SK-N-SH (cell line): ENCODE measurements at regions not wholly inside any gene's neighbourhood (a gene's known extent, or its start where the extent isn't known, plus 50 kb on each side); places are given as distances from the start of the nearest gene placed in this dataset.
"Not testable (repeated sequence)": the region's sequence is repeated elsewhere in the genome, so short reads cannot be mapped to it uniquely, and the experiment has no call there.

Experiments used
- EP300 ChIP-seq, 2 experiments: IDR thresholded peaks; 2 replicates each; pipeline versions ENCODE4 v1.4.0 to v1.6.1; 2012; ENCODE audit warnings: borderline replicate concordance in 1 of 2, low read depth in 1 of 2, low read length in 1 of 2
- RCOR1 ChIP-seq: fragments of 150-350 bp; IDR thresholded peaks from 2 replicates; pipeline ENCODE4 v1.6.1; 2017; ENCODE audit warnings: antibody characterized with exemption, low read length
- RXRA ChIP-seq: IDR thresholded peaks from 2 replicates; pipeline ENCODE4 v1.4.0; 2012; ENCODE audit warnings: low read depth, mild to moderate bottlenecking, borderline replicate concordance
- TF ChIP-seq, protein P1 (sequence below): fragments of 200-600 bp; sonication (generic); IDR thresholded peaks from 2 replicates; pipeline ENCODE4 v1.6.1; 2017; ENCODE audit warnings: antibody characterized with exemption, mild to moderate bottlenecking, moderate library complexity
- TF ChIP-seq, protein P2 (sequence below): IDR thresholded peaks from 2 replicates; pipeline ENCODE4 v1.4.0; 2012; ENCODE audit warnings: low read depth

DNA sequence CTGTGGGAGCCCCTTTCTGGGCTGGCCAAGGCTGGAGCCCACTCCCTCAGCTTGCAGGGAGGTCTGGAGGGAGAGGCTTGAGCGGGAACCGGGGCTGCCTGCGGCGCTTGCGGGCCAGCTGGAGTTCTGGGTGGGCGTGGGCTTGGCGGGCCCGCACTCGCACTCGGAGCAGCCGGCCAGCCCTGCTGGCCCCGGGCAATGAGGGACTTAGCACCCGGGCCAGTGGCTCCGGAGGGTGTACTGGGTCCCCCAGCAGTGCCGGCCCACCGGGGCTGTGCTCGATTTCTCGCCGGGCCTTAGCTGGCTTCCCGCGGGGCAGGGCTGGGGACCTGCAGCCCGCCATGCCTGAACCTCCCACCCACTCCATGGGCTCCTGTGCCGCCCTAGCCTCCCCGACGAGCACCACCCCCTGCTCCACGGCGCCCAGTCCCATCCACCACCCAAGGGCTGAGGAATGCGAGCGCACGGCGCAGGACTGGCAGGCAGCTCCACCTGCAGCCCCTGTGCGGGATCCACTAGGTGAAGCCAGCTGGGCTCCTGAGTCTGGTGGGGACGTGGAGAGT, 87.1 kb upstream of the TRHDE start:
- TF ChIP-seq RCOR1; EP300 (IDR thresholded peaks at IDR 0.05; ENCODE audit: borderline replicate concordance in 1 of 2, low read depth in 1 of 2, low read length in 1 of 2); RXRA: not testable (repeated sequence)
- TF ChIP-seq, protein P1, sequence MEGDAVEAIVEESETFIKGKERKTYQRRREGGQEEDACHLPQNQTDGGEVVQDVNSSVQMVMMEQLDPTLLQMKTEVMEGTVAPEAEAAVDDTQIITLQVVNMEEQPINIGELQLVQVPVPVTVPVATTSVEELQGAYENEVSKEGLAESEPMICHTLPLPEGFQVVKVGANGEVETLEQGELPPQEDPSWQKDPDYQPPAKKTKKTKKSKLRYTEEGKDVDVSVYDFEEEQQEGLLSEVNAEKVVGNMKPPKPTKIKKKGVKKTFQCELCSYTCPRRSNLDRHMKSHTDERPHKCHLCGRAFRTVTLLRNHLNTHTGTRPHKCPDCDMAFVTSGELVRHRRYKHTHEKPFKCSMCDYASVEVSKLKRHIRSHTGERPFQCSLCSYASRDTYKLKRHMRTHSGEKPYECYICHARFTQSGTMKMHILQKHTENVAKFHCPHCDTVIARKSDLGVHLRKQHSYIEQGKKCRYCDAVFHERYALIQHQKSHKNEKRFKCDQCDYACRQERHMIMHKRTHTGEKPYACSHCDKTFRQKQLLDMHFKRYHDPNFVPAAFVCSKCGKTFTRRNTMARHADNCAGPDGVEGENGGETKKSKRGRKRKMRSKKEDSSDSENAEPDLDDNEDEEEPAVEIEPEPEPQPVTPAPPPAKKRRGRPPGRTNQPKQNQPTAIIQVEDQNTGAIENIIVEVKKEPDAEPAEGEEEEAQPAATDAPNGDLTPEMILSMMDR: not testable (repeated sequence)
- TF ChIP-seq, protein P2, sequence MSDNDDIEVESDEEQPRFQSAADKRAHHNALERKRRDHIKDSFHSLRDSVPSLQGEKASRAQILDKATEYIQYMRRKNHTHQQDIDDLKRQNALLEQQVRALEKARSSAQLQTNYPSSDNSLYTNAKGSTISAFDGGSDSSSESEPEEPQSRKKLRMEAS: not testable (repeated sequence)
